GM23248 (cell line): ENCODE measurements at regions not wholly inside any gene's neighbourhood (a gene's known extent, or its start where the extent isn't known, plus 50 kb on each side); places are given as distances from the start of the nearest gene placed in this dataset.
"Not testable (repeated sequence)": the region's sequence is repeated elsewhere in the genome, so short reads cannot be mapped to it uniquely, and the experiment has no call there.

ENCODE experiments used
- DNase-seq: peaks from one replicate; pipeline ENCODE4 v3.0.0-alpha.2; 2015
- H2AFZ ChIP-seq: fragments of 200-600 bp; sonication (generic); 2 replicates; pipeline ENCODE4 v1.6.1; 2016; ENCODE audit warnings: antibody characterized with exemption
- H3F3A ChIP-seq: fragments of 200-600 bp; sonication (generic); 2 replicates; pipeline ENCODE4 v1.6.1; 2016; ENCODE audit warnings: mild to moderate bottlenecking, antibody characterized with exemption, mixed run types; ENCODE audit not compliant: insufficient read depth
- H3K27ac ChIP-seq: fragments of 200-600 bp; sonication (generic); 2 replicates; pipeline ENCODE4 v1.5.1; 2016; ENCODE audit warnings: mild to moderate bottlenecking
- H3K27me3 ChIP-seq: fragments of 200-600 bp; sonication (generic); replicated peaks from 2 replicates; pipeline ENCODE4 v1.6.1; 2016; ENCODE audit warnings: mild to moderate bottlenecking; ENCODE audit not compliant: insufficient read depth
- H3K36me3 ChIP-seq: fragments of 200-600 bp; sonication (generic); 2 replicates; pipeline ENCODE4 v1.6.1; 2016; ENCODE audit warnings: low read depth, mild to moderate bottlenecking
- H3K4me1 ChIP-seq: fragments of 200-600 bp; sonication (generic); 2 replicates; pipeline ENCODE4 v1.6.1; 2016; ENCODE audit warnings: mild to moderate bottlenecking; ENCODE audit not compliant: insufficient read depth
- H3K4me2 ChIP-seq: fragments of 200-600 bp; sonication (generic); one replicate; pipeline ENCODE4 v1.6.1; 2016; ENCODE audit warnings: mild to moderate bottlenecking; ENCODE audit not compliant: unreplicated experiment
- H3K4me3 ChIP-seq: fragments of 200-600 bp; sonication (generic); 2 replicates; pipeline ENCODE4 v1.5.1; 2016; ENCODE audit warnings: mild to moderate bottlenecking
- H3K79me2 ChIP-seq: fragments of 200-600 bp; sonication (generic); 2 replicates; pipeline ENCODE4 v1.6.1; 2016; ENCODE audit warnings: mild to moderate bottlenecking; ENCODE audit not compliant: insufficient read depth
- H3K9ac ChIP-seq: fragments of 200-600 bp; sonication (generic); 2 replicates; pipeline ENCODE4 v1.6.1; 2016; ENCODE audit warnings: mild to moderate bottlenecking
- H3K9me2 ChIP-seq: fragments of 200-600 bp; sonication (generic); 2 replicates; pipeline ENCODE4 v1.6.1; 2016; ENCODE audit warnings: mixed run types, mild to moderate bottlenecking, moderate library complexity; ENCODE audit not compliant: insufficient read depth
- H3K9me3 ChIP-seq: fragments of 200-600 bp; sonication (generic); one replicate; pipeline ENCODE4 v1.6.1; 2017; ENCODE audit warnings: low read depth
- H4K20me1 ChIP-seq: fragments of 200-600 bp; sonication (generic); 2 replicates; pipeline ENCODE4 v1.6.0; 2016; ENCODE audit not compliant: insufficient read depth
- EZH2 ChIP-seq: fragments of 200-600 bp; sonication (generic); IDR thresholded peaks from 2 replicates; pipeline ENCODE4 v1.6.1; 2018; ENCODE audit warnings: antibody characterized with exemption, mild to moderate bottlenecking; ENCODE audit not compliant: insufficient read depth, poor library complexity, severe bottlenecking
- EZH2phosphoT487 ChIP-seq: fragments of 200-600 bp; sonication (generic); IDR thresholded peaks from 2 replicates; pipeline ENCODE4 v1.6.1; 2018; ENCODE audit warnings: antibody characterized with exemption, moderate library complexity, mild to moderate bottlenecking, low read depth; ENCODE audit not compliant: insufficient read depth
- WGBS, 2 experiments: methylation state at CpG; one replicate each; pipeline ENCODE4 v1.1.6; 2015 to 2017; ENCODE audit warnings: low lambda C conversion rate in 2 of 2, low coverage in 1 of 2; ENCODE audit errors: missing lambda C conversion rate in 2 of 2; 5-methylcytosine and 5-hydroxymethylcytosine counted together
- in situ Hi-C: fragments of 300-500 bp; cut with MboI; formaldehyde crosslinking; loops from 2 replicates; pipeline ENCODE4 v1.15.0; 2020

DNA sequence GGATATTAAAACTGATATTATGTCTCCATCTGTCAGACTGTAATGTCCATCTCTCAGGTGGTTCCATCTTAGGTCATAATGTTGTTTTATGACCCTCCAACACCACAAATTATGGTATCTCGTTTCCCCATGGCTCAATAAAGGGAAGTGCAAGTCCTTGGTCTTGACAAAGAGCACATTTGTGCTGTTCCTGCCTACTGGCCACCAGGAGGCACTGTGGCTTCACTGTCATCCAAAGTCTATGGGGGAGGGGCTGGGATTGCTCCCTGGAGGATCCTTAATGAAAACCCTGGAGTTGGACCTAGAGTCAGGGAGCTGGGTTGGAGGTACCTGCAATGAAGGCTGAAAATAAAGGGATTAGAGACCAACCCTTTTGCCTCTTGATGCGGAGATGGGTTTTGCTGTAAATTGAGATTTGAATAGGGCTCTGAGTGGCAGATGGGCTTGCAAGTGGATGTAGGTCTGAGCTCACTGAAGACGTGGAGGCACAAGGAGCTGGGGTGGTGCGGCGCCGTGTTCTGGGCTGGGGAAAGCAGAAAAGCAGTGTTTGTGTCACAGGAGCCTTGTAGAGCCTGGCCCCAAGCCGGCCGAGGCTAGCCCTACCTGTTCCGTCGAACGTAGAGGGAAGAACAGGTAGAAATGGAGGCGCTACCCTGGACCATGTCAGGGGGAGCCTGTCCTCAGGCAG lies 180.5 kb upstream of the PRSS58 start:
- peak; percentile 70 for DNase-seq
- 85 to 90% methylated on average over 11 to 12 of the region's 12 CpGs for WGBS, 2 experiments
- in situ Hi-C loops, result no loop called here
- no peak overlapping the region for H3K4me3 ChIP-seq
- no peak overlapping the region for H3K9ac ChIP-seq
- no peaks in the 10 kb centered on the region for H3K79me2 ChIP-seq
- no peaks in the 10 kb centered on the region for H3K36me3 ChIP-seq
- H3F3A ChIP-seq, result peaks cover 22% of the 10 kb centered on the region
- H3K4me1 ChIP-seq, result peaks cover 34% of the 10 kb centered on the region
- TF ChIP-seq EZH2 (no peak), EZH2phosphoT487 (no peak)
- H4K20me1 ChIP-seq, result no peaks in the 10 kb centered on the region
- no peak overlapping the region for H3K27ac ChIP-seq
- H3K9me2 ChIP-seq, result no peaks in the 10 kb centered on the region
- H2AFZ ChIP-seq, result no peak overlapping the region
- no peaks in the 10 kb centered on the region for H3K9me3 ChIP-seq
- no peaks in the 10 kb centered on the region for H3K27me3 ChIP-seq
- H3K4me2 ChIP-seq, result no peak overlapping the region

DNA sequence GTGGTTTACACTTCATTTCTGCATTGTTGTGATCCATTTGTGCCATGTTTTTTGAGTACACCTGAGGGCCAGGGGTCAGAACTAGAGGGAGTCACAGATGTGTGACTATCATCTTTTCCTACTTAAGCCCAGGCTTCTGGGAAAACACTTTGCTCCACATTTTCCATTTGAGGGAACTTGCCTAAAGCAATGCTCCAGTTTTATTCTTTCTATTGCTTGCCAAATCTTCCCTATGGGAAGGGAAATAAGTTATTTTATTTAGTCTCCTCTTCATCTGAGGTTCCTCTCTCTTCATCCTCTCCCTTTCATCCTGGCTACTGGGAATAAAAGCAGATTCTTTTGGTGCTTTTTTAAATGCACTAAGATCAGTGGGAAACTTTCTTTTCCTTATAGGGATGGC lies 179.9 kb upstream of the PRSS58 start:
- H3K9me3 ChIP-seq, result no peaks in the 10 kb centered on the region
- H2AFZ ChIP-seq, result 0 out of 2 replicates have a peak overlapping the region, but pooled peaks have one; percentile 15
- H3K36me3 ChIP-seq, result no peaks in the 10 kb centered on the region
- no peak overlapping the region for H3K4me2 ChIP-seq
- H3K27ac ChIP-seq, result no peak overlapping the region
- TF ChIP-seq EZH2phosphoT487 (no peak), EZH2 (no peak)
- peaks cover 22% of the 10 kb centered on the region for H3F3A ChIP-seq
- peaks cover 33% of the 10 kb centered on the region for H3K4me1 ChIP-seq
- no peaks in the 10 kb centered on the region for H4K20me1 ChIP-seq
- H3K9ac ChIP-seq, result no peak overlapping the region
- H3K79me2 ChIP-seq, result no peaks in the 10 kb centered on the region
- DNase-seq, result no peak
- no peaks in the 10 kb centered on the region for H3K27me3 ChIP-seq
- in situ Hi-C loops, result no loop called here
- no peaks in the 10 kb centered on the region for H3K9me2 ChIP-seq
- H3K4me3 ChIP-seq, result no peak overlapping the region

DNA sequence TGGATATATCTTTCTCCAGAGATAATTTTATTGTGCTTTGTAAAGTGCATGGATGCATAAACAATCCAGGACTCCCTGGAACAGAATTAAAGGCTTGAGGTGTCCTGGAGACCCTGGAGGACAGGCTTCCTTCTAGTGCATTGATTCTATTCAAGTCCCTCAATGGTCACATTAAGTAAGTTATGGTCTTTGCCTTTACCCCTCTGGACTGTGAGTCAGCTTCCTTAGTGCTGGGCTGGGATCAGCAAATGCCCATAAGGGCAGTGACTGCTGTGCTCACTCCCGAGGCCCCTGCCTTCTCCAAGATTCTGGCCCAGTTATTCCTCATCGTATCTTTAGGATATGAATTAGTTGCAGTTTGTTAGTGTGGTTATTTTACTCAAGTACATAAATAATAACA lies 178.7 kb upstream of the PRSS58 start:
- no peak overlapping the region for H3K4me2 ChIP-seq
- H3K9me3 ChIP-seq, result no peaks in the 10 kb centered on the region
- TF ChIP-seq EZH2 (no peak), EZH2phosphoT487 (no peak)
- H3K9me2 ChIP-seq, result no peaks in the 10 kb centered on the region
- WGBS, 2 experiments, result 31 to 42% methylated on average over 2 of the region's 2 CpGs
- no peak overlapping the region for H2AFZ ChIP-seq
- H3K27me3 ChIP-seq, result no peaks in the 10 kb centered on the region
- no peak overlapping the region for H3K9ac ChIP-seq
- in situ Hi-C loops, result no loop called here
- DNase-seq, result peak; percentile 34
- peaks cover 33% of the 10 kb centered on the region for H3K4me1 ChIP-seq
- H4K20me1 ChIP-seq, result no peaks in the 10 kb centered on the region
- no peaks in the 10 kb centered on the region for H3K79me2 ChIP-seq
- no peak overlapping the region for H3K27ac ChIP-seq
- no peak overlapping the region for H3K4me3 ChIP-seq
- H3F3A ChIP-seq, result peaks cover 22% of the 10 kb centered on the region
- no peaks in the 10 kb centered on the region for H3K36me3 ChIP-seq

DNA sequence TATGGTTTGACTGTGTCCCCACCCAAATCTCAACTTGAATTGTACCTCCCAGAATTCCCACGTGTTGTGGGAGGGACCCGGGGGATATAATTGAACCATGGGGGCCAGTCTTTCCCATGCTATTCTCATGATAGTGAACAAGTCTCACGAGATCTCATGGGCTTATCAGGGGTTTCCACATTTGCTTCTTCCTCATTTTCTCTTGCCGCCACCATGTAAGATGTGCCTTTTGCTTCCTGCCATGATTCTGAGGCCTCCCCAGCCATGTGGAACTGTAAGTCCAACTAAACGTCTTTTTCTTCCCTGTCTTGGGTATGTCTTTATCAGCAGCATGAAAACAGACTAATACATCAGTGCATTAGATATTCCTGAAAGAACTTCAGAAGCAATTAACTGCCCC lies 177.7 kb upstream of the PRSS58 start:
- H3K4me1 ChIP-seq, result peaks cover 26% of the 10 kb centered on the region
- DNase-seq, H3K9ac ChIP-seq, in situ Hi-C loops, H3K4me2 ChIP-seq, H2AFZ ChIP-seq, H3K79me2 ChIP-seq, H4K20me1 ChIP-seq, H3K9me2 ChIP-seq, H3K4me3 ChIP-seq, H3K27ac ChIP-seq, H3K9me3 ChIP-seq, H3K36me3 ChIP-seq, H3K27me3 ChIP-seq: not testable (repeated sequence)
- H3F3A ChIP-seq, result peaks cover 17% of the 10 kb centered on the region
- 75 to 77% methylated on average over 5 of the region's 5 CpGs for WGBS, 2 experiments

DNA sequence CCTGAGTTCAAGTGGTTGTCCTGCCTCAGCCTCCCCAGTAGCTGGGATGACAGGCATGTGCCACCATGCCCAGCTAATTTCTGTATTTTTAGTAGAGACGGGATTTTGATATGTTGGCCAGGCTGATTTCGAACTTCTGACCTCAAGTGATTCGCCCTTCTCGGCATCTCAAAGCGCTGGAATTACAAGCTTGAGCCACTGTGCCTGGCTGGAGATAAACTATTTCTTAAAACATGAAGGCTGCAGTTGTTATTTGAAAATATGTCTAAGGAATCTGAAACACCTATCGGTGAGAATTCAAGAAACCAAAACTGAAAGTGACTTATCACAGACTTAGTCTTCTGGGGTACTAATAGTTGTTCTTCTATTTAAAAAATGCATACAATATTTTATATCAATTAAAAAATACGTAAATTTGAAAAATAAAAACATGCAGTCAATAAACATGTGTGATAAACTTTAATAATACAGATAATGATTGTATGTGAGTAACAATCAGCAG lies 176.9 kb upstream of the PRSS58 start:
- Histone ChIP-seq H3K9me3 (no peaks in the 10 kb centered on the region), H3K4me2 (no peak overlapping the region), H3K27ac (no peak overlapping the region), H3K4me3 (no peak overlapping the region), H3K4me1 (peaks cover 18% of the 10 kb centered on the region), H2AFZ (no peak overlapping the region), H3K79me2 (no peaks in the 10 kb centered on the region), H3F3A (peaks cover 9% of the 10 kb centered on the region), H3K36me3 (no peaks in the 10 kb centered on the region), H4K20me1 (no peaks in the 10 kb centered on the region), H3K9ac (no peak overlapping the region), H3K9me2 (no peaks in the 10 kb centered on the region), H3K27me3 (no peaks in the 10 kb centered on the region)
- no peak for DNase-seq
- 82 to 83% methylated on average over 7 of the region's 7 CpGs for WGBS, 2 experiments
- in situ Hi-C loops, result no loop called here
- TF ChIP-seq EZH2 (no peak), EZH2phosphoT487 (no peak)

DNA sequence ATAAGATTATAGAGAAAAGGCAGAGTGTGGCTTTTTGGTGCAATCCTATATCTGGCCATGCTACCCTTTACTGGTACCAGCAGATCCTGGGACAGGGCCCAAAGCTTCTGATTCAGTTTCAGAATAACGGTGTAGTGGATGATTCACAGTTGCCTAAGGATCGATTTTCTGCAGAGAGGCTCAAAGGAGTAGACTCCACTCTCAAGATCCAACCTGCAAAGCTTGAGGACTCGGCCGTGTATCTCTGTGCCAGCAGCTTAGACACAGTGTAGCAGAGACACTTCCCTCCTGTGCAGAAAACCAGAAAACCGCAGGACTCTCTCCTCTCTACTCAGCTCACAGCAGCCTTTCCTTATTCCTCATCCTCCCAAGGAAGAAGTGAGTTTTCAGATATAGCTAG lies 176.3 kb upstream of the PRSS58 start:
- H3K27ac ChIP-seq, H3K4me3 ChIP-seq, H3K9me2 ChIP-seq, H3K79me2 ChIP-seq, H3K9ac ChIP-seq, H3K9me3 ChIP-seq, in situ Hi-C loops, H3K36me3 ChIP-seq, H3K4me2 ChIP-seq, H2AFZ ChIP-seq, H4K20me1 ChIP-seq, H3K27me3 ChIP-seq, H3F3A ChIP-seq: not testable (repeated sequence)
- WGBS, 2 experiments, result 63 to 71% methylated on average over 5 of the region's 5 CpGs
- peaks cover 12% of the 10 kb centered on the region for H3K4me1 ChIP-seq
- DNase-seq, result peak; percentile 21
